ENCODE measurements at regions not wholly inside any gene's neighbourhood (a gene's known extent, or its start where the extent isn't known, plus 50 kb on each side); places are given as distances from the start of the nearest gene placed in this dataset.

DNA sequence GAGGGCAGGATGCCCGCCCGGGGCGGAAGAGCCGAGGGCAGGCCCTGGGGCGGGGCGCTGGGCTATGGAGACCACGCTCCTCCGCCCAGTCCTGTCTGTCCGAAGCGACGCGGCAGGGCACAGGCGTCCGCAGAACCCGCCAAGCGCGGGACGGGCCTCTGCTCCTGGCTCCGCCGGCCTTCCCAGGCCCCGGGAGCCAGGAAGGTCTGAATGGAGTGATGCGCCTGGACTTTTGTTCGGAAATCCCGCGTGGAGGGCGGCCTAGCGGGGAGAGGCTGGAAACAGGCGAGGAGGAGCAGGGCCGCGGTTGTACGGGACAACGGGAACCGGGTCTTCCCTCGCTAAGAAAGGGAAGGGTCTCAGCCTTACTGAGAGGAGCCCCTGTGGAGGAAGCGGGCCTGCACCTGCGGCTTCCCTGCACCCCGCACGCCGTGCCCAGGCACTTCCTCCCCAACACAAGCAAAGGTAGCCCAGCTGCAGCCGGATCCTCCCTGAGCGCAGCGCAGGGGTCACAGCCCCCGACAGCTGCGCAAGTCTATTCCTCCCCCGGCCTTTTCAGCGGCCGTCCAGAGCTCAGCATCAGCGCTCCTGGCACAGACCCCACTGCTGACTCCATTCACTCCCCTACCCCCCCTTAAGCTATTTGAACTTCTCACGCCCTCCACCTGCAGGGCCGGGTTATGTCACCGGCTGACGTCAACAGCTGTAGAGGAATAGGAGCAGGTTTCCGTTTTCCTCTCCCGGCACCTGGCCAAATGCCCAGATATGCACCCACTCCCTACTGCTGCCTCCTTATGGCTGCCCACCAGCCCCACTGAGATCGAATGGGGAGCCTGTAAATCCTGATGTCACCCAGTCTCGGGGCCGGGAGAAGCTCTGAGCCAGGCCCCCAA, 143.2 kb upstream of the RET start:
- Histone ChIP-seq H3K36me3 (ENCODE audit: control insufficient read depth, insufficient read depth, low read length) (no peaks in the 10 kb centered on the region), H3K27me3 (ENCODE audit: control insufficient read depth, insufficient read depth, low read length) (peaks cover 7% of the 10 kb centered on the region), H3K4me3 (ENCODE audit: low read depth, low read length) (no peak overlapping the region)
- TF ChIP-seq, protein P1, sequence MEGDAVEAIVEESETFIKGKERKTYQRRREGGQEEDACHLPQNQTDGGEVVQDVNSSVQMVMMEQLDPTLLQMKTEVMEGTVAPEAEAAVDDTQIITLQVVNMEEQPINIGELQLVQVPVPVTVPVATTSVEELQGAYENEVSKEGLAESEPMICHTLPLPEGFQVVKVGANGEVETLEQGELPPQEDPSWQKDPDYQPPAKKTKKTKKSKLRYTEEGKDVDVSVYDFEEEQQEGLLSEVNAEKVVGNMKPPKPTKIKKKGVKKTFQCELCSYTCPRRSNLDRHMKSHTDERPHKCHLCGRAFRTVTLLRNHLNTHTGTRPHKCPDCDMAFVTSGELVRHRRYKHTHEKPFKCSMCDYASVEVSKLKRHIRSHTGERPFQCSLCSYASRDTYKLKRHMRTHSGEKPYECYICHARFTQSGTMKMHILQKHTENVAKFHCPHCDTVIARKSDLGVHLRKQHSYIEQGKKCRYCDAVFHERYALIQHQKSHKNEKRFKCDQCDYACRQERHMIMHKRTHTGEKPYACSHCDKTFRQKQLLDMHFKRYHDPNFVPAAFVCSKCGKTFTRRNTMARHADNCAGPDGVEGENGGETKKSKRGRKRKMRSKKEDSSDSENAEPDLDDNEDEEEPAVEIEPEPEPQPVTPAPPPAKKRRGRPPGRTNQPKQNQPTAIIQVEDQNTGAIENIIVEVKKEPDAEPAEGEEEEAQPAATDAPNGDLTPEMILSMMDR (IDR thresholded peaks at IDR 0.05; ENCODE audit: insufficient read depth, low read depth, low read length): no peak
- no peak for DNase-seq (ENCODE audit: low read depth)
- POLR2A ChIA-PET: no interaction called here
- CTCF ChIA-PET: no interaction called here

DNA sequence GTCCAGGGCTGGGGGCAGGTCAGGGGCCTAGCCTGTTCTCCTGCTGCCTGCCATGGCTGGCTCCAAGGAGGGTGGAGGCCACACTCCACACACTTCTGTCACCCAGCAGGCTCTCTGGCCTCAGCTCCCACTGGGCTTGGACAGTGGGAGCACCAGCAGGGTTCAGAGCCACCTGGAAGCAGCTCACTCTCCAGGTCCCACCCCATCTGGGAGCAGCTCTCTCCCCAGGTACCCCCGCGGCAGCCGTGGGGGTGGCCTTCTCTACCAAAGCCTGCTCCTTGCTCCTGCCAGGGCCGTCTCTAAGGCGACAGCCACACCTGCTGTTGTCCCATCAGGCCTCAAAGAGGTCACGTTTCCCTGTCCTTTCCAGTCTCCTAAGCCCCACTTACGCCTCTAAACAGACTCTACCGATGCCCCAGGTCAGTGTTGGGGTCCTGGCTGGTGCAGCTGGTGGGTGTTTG, 142.5 kb upstream of the RET start:
- POLR2A ChIA-PET: no interaction called here
- TF ChIP-seq, protein P1 (IDR thresholded peaks at IDR 0.05; ENCODE audit: insufficient read depth, low read depth, low read length): no peak

DNA sequence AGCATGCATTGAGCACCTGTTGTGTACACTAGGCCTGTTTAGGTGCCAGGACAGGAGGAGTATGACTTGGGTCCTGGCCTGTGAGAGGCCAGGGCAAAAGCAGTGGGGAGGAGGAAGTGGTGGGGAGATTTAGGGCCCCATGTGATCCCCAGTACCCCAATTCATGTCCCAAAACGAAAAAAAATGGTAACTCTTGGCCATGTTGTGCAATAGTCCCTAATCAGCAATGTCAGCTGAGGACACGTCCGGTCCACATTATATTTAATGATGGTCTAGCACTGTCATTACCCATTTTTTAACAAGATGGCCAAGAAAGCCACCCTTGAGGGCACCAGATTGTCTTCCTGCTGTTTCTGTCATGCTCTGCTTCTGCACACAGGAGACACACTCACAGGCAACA, 142.0 kb upstream of the RET start:
- CTCF ChIA-PET: no interaction called here
- POLR2A ChIA-PET: no interaction called here

More for the DNA sequence above, 142.5 kb upstream of the RET start:
- H3K27me3 ChIP-seq (ENCODE audit: control insufficient read depth, insufficient read depth, low read length): peaks cover 7% of the 10 kb centered on the region
- CTCF ChIA-PET: no interaction called here
- no peak overlapping the region for H3K4me3 ChIP-seq (ENCODE audit: low read depth, low read length)
- no peaks in the 10 kb centered on the region for H3K36me3 ChIP-seq (ENCODE audit: control insufficient read depth, insufficient read depth, low read length)
- DNase-seq (ENCODE audit: low read depth): no peak

DNA sequence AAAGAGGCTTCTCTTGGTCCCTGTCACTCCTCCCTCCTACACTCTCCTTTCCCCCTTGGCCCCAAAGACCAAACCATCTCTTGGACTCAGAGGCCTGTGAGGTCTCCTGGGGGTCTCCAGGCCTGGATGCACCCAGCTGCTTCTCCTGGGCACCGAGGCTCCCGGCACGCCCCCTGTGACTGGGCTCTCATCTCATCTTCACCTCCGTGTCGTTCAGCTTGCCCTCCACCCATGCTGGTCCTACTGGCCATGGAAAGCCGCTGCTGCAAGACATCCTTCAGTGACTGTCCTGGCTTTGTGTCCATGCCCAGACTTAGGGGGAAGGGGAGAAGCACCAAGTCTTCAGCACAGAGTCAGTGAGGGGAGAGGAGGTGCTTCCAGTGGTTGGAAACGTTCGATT, 141.4 kb upstream of the RET start:
- Histone ChIP-seq H3K4me3 (ENCODE audit: low read depth, low read length) (no peak overlapping the region), H3K36me3 (ENCODE audit: control insufficient read depth, insufficient read depth, low read length) (no peaks in the 10 kb centered on the region), H3K27me3 (ENCODE audit: control insufficient read depth, insufficient read depth, low read length) (peaks cover 7% of the 10 kb centered on the region)
- ChIA-PET CTCF (no interaction called here), POLR2A (no interaction called here)
- DNase-seq (ENCODE audit: low read depth): no peak
- TF ChIP-seq, protein P1 (IDR thresholded peaks at IDR 0.05; ENCODE audit: insufficient read depth, low read depth, low read length): no peak

More for the DNA sequence above, 142.0 kb upstream of the RET start:
- H3K36me3 ChIP-seq (ENCODE audit: control insufficient read depth, insufficient read depth, low read length): no peaks in the 10 kb centered on the region
- peaks cover 7% of the 10 kb centered on the region for H3K27me3 ChIP-seq (ENCODE audit: control insufficient read depth, insufficient read depth, low read length)
- TF ChIP-seq, protein P1 (IDR thresholded peaks at IDR 0.05; ENCODE audit: insufficient read depth, low read depth, low read length): no peak
- DNase-seq (ENCODE audit: low read depth): no peak
- no peak overlapping the region for H3K4me3 ChIP-seq (ENCODE audit: low read depth, low read length)

DNA sequence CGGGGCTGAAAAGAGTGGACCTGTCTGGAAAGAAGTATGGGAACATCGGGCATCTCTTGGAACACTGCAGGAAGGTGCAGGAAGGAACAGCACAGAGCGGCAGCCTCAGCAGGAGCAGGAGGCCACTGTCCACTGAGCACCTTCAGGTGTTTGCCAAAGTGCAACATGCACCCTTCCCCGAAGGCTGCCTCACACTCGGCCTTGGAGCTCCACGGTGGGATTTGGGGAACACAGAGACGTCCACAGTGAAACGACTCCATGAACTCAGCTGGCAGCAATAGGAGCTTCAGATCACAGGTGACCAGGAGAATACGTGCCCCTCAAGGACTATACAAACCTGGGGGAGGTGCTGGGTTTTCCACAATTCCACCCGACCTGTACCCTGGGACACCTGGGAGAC, 140.3 kb upstream of the RET start:
- ChIA-PET CTCF (no interaction called here), POLR2A (no interaction called here)
- H3K36me3 ChIP-seq (ENCODE audit: control insufficient read depth, insufficient read depth, low read length): no peaks in the 10 kb centered on the region
- H3K4me3 ChIP-seq (ENCODE audit: low read depth, low read length): no peak overlapping the region
- TF ChIP-seq, protein P1 (IDR thresholded peaks at IDR 0.05; ENCODE audit: insufficient read depth, low read depth, low read length): no peak
- DNase-seq (ENCODE audit: low read depth): no peak
- peaks cover 7% of the 10 kb centered on the region for H3K27me3 ChIP-seq (ENCODE audit: control insufficient read depth, insufficient read depth, low read length)

All from BJ (cell line).